ENCODE measurements at regions not wholly inside any gene's neighbourhood (a gene's known extent, or its start where the extent isn't known, plus 50 kb on each side); places are given as distances from the start of the nearest gene placed in this dataset.

DNA sequence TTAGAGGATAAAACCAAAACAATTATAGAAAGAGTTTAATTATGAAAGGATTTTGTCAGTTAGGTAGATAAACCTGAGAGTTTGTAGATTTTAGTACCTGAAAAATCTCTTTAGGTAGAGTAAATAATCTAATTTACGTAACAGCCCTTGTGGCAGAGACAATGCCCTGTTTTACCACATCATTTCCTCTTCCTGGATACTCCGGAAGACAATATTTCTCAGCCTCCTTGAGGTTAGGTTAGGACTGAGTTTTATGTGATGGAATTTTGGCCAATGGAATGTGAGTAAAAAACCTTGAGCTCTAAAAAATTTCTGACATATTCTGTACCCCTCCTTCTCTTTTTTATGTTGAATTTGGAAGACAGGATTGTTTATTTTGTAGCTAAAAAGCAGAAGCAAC is 50.7 kb upstream of the TPRG1 start:
- 62 to 65% methylated on average over 2 of the region's 2 CpGs for WGBS, 2 donors
- no peaks in the 10 kb centered on the region for H3K36me3 ChIP-seq
- ATAC-seq (no peak), DNase-seq (no peak)
- H3K9me3 ChIP-seq = peaks cover 0 to 10% (median 0%) of the 10 kb centered on the region in 11 donors
- TF ChIP-seq, protein P1, sequence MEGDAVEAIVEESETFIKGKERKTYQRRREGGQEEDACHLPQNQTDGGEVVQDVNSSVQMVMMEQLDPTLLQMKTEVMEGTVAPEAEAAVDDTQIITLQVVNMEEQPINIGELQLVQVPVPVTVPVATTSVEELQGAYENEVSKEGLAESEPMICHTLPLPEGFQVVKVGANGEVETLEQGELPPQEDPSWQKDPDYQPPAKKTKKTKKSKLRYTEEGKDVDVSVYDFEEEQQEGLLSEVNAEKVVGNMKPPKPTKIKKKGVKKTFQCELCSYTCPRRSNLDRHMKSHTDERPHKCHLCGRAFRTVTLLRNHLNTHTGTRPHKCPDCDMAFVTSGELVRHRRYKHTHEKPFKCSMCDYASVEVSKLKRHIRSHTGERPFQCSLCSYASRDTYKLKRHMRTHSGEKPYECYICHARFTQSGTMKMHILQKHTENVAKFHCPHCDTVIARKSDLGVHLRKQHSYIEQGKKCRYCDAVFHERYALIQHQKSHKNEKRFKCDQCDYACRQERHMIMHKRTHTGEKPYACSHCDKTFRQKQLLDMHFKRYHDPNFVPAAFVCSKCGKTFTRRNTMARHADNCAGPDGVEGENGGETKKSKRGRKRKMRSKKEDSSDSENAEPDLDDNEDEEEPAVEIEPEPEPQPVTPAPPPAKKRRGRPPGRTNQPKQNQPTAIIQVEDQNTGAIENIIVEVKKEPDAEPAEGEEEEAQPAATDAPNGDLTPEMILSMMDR (IDR thresholded peaks at IDR 0.05) = no peak
- peaks cover 3 to 30% (median 24%) of the 10 kb centered on the region in 9 donors for H3K4me1 ChIP-seq
- no peaks in the 10 kb centered on the region for H3K27me3 ChIP-seq
- H3K4me3 ChIP-seq = no peak overlapping the region
- intact Hi-C loops (cut with DNase I) = no loop called here
- H3K27ac ChIP-seq = peak overlapping the region in 5 of 10 donors; percentile 45 to 78 (median 60)
